Hindlimb muscle (tissue), 1 donor: ENCODE measurements at regions not wholly inside any gene's neighbourhood (a gene's known extent, or its start where the extent isn't known, plus 50 kb on each side); places are given as distances from the start of the nearest gene placed in this dataset.

Experiments used
- DNase-seq: peaks from one replicate; pipeline ENCODE4 v3.0.0-alpha.2; 2013

GRCh38 chr9:11001546-11001945 lies 388.7 kb upstream of the PTPRD start:
- DNase-seq = no peak

DNA sequence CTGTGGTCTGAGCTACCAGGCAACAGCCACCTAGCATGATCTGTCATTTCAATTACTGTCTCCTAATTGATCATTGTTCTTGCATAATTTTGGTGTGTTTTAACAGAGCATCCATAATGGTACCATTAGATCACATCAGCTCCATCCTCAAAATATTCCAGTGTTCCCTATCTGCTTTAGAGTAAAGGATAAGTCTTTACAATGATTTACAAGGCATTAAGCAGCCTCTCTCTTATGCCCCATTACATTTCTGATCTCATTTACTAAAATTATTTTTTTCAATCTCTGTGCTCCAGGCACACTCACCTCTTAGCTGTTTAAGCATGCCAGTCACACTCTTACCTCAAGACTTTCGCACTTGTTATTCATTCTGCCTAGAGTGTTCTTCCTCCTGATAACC lies 389.9 kb upstream of the PTPRD start:
- DNase-seq = no peak

- DNase-seq = no peak
These were observed 391.0 kb upstream of the PTPRD start for GRCh38 chr9:11003836-11004235.

GRCh38 chr9:11011696-11012095 lies 398.9 kb upstream of the PTPRD start:
- no peak for DNase-seq

DNA sequence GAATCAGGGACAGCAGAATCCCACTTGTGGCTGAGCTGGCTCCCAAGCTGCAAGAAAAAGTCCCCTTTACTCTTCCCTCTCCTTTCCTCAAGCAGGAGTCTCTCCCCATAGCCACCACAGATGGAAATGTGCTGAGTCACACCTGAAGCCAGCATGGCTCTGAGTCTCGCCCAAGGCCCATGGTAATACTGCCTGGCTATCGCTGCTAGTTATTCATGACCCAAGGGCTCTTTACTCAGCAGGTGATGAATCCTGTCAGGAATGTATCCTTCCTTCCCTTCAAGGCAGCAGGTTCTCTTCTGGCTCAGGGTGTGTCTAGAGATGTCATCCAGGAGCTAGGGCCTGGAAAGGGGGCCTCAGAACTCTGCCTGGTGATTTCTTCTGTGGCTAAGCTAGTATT lies 403.3 kb upstream of the PTPRD start:
- no peak for DNase-seq

DNA sequence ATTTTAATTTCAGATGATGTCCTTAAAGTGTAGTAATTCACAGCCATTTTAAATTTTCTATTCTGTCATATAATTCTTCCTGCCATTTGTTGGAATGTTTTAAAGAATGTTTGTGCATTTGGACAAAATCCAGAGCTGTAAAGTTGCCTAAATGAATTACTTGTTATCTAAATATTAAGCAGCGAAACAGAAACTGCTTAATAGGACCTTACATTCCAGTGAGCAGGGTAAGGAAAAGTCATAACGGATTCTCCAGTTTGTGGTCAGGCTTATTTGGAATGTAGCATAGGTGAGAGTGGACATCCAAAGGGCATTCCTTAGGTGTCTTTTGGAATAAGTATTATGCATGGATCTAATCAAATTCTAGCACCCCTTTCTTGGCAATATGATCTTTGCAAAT lies 410.4 kb upstream of the PTPRD start:
- DNase-seq = no peak

- no peak for DNase-seq
These were observed 413.0 kb upstream of the PTPRD start for GRCh38 chr9:11025775-11026174.

DNA sequence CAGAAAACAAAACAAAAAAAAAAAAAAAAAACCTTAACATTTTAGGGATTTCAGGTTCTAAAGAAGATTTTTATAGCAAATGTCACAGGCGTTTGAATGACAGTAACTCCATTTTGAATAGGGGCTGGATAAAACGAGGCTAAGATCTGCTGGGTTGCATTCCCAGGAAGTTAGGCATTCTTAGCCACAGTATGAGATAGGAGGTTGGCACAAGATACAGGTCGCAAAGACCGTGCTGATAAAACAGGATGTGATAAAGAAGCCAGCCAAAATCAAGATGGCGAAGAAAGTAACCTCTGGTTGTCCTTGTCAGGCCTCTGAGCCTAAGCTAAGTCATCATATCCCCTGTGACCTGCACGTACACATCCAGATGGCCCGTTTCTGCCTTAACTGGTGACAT lies 425.6 kb upstream of the PTPRD start:
- no peak for DNase-seq

DNA sequence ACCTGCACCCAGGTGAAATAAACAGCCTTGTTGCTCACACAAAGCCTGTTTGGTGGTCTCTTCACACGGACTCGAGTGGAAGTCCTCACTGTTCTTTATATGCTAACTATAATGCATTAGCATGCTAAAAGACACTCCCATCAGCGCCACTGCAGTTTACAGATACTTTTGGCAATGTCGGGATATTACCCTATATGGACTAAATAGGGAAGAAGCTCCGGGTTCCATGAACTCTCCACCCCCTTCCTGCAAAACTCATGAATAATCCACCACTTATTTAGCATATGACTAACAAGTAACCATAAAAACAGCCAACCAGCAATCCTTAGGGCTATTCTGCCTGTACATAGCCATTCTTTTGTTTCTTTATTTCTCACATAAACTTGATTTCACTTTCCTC lies 426.2 kb upstream of the PTPRD start:
- DNase-seq = no peak

- DNase-seq = no peak
These were observed 432.8 kb upstream of the PTPRD start for GRCh38 chr9:11045589-11045988.

DNA sequence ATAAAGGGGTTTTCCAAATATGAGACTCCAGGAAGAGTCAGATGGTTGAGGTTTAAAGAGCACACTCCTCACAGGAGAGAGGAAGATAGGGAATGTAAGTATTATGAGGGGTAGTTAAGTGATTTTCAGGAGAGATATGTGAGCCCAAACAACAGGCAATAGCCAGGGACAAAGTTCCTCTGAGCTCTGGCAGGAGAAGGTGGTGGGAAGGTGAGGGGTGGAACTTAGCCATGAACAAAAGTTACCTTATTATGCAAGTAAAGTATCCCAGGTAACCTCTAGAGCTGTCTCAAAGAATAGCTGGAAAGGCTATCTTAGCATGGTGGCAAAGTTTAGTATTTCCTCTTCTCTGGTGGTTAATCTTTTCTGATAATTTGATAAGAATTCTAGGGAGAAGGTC lies 450.5 kb upstream of the PTPRD start:
- DNase-seq = no peak

DNA sequence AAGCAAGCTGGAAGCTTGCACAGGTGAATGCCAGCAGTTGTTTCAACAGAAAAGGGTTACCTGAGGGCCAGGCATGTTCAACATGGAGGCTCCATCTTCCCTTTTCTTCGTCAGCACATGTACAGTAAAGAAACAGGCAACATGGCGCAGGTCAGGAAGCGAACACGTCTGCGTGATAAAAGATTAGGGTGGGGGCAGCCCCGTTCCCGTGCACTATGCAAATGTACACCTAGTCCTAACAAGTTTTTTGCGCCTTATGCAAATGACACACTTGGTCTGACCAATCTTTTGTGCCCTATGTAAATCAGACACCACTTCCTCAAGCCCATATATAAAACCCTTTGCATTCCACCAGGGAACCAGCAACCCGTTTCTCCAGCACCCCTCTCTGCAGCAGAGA lies 452.1 kb upstream of the PTPRD start:
- no peak for DNase-seq

- no peak for DNase-seq
These were observed 459.4 kb upstream of the PTPRD start for GRCh38 chr9:11072176-11072575.

DNA sequence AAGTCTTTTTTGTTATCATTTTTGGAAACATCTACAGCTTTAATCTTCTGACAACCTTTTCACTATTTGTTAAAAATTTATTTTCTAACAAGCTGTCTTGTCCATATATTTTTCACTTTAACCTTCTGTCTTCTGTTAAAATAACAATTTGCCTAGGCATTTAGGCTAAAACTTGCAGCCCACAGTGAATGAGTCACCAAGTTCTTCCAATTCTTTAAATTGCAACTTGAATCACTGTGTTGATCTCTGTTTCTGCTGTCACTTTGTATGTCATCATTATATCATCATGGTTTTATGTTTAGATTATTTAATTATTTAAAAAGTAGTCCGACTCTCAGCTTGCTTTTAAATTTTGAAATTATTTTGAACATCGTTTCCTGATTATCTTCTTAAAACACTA lies 473.8 kb upstream of the PTPRD start:
- no peak for DNase-seq

- no peak for DNase-seq
These were observed 476.1 kb upstream of the PTPRD start for GRCh38 chr9:11088821-11089374.

DNA sequence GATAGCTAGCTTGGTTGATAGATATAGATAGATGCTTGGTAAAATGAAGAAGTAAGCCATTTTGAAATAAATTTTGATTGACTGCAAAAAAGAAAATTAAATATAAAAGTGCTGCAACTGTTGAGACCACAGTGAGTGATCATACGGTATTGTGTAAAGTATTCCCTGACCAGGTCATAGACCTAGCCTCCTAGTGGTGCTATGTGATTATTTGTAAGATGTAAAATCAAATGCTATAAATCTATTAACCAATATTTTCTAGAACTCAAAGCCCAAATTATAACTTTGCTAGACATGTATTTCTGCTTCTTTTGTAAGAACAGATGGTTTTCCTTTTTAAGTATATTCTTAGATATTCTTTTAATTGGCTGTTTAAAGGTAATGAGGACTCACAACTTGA lies 480.2 kb upstream of the PTPRD start:
- DNase-seq = no peak

GRCh38 chr9:11097020-11097419 lies 484.2 kb upstream of the PTPRD start:
- no peak for DNase-seq

- no peak for DNase-seq
These were observed 490.7 kb upstream of the PTPRD start for GRCh38 chr9:11103525-11103924.

DNA sequence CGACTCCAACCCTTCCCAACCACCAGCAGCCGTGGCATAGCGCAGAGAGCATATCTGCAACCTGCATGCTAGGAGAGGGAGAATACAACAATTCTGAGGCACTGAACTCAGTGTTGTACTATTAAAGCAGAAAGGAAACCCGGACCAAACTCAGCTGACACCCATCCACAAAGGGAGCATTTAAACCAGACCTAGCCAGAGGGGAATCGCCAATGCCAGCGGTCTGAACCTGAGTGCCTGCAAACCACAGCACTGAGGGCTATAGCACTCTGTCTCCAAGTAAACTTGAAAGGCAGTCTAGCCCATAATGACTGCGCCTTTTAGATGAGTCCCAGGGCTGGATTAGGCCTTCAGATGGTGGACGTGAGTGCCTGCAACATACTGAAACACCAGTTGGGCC lies 494.4 kb upstream of the PTPRD start:
- no peak for DNase-seq

DNA sequence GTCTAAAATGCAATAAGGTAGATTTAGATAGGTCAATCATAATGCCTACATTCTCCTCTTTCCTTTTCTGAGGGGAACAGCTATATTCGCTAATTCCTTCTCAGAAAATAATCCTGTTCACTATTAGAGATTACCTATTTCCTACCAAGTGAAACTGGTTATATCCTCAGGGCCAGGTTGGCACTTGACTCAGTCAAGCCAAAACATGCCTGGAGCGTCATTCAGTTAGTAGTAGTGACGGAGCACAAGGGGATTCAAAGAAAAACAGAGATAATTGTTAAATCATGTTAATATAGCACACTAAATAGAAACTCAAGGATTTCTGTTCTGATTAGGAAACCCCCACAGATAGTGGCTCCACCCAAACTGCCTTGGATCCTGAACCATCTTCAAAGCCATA lies 515.4 kb upstream of the PTPRD start:
- no peak for DNase-seq

DNA sequence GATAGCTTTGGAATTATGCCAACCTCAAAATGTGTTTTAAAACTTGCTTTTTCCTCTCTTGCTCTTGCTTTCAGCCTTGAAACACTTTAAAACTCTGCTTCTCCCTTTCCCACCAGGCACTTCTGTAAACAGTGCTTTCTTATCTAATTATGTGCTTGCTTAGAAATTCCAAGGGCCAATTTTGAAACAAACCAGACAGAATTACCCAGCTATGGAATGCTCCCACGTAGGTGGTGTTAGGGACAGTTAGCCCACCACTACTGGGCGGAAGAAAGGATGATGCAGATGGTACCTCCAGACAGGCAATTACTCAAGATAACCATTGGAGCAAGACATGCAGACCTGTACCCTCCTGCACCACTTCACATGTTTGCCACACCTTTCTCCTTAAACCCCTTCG lies 523.0 kb upstream of the PTPRD start:
- no peak for DNase-seq

DNA sequence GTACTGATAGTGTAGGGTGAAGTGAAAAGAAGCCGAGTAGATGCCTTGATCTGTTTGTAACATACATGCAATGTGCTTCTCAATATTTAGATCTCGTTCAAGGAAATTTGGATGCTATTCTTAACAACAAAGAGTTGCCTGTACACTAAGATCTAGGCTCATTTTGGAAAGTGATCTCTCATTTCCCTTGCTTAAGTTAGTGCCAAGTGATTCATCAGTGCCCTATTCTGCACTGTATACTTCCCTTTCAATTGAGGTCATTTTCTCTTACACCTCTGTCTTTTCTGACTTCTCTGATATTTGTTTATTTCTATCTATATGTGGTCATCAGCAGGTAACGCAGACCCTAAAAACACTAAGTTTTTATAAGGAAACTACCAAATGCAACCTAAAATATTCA lies 528.6 kb upstream of the PTPRD start:
- DNase-seq = no peak

- DNase-seq = no peak
These were observed 530.4 kb upstream of the PTPRD start for GRCh38 chr9:11142965-11143738.

GRCh38 chr9:11144746-11145145 lies 531.9 kb upstream of the PTPRD start:
- DNase-seq = no peak

DNA sequence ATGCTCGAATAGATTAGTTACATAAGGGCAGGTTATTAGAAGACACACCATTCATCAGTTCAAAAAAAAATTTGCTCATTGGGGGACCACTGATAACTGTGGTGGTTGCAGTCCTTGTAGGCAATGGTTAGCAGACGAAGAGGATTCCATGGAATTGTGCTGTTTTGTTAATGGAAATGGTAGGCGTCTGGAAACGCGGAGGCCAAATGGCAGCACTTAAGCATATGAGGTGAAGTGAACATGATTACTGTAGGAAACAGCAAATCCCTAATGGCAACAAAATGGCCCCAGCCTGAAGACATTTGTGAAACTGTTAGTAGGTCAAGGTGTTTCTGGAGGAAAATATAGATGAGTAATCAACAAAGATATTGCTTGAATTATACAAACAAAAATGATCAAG lies 535.4 kb upstream of the PTPRD start:
- no peak for DNase-seq
